Retinal pigment epithelial cell (primary cell): ENCODE measurements at regions not wholly inside any gene's neighbourhood (a gene's known extent, or its start where the extent isn't known, plus 50 kb on each side); places are given as distances from the start of the nearest gene placed in this dataset.
"Not testable (repeated sequence)": the region's sequence is repeated elsewhere in the genome, so short reads cannot be mapped to it uniquely, and the experiment has no call there.

Experiments
- DNase-seq: peaks from one replicate; pipeline ENCODE4 v3.0.0-alpha.2; 2010; ENCODE audit warnings: low read depth
- H3K4me3 ChIP-seq: 2 replicates; pipeline ENCODE4 v1.5.1; 2011; ENCODE audit warnings: mild to moderate bottlenecking, low read length, control low read depth, moderate library complexity
- CTCF ChIP-seq: conservative IDR thresholded peaks from 2 replicates; pipeline ENCODE4 v1.5.1; 2011; ENCODE audit warnings: low read depth, low read length, control low read depth, inconsistent platforms

GRCh38 chr7:159335181-159335926 is 190.7 kb upstream of the VIPR2 start:
- not testable (repeated sequence) for H3K4me3 ChIP-seq

DNA sequence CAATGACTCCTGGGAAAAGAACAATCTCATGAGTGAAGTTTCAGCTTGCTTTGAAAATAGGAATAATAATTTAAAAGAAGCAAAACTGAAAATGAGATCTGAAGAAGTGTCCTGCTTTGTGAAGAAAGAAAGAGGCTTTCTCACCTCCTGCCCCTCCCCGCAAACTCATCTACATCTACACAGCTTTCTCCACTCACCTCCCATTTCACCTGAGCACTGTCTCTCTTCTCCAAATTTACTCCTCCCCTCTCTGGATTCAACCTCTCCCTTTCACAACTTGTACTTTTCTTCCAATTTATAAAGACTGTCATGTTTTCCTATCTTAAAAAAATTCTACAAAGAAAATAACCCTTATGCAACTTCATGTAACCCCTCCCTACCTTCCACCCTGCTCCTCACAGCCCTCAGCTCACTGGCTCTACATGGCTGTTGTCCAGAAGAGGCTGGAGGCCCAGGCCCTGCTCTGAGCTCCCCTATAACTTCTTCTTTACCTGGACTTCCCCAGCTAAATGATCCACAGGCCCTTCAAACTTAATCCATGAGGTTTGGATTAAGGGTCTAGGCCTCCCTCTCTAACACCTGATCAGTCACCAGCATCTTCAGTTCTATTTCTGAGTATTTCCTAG is 188.3 kb upstream of the VIPR2 start:
- H3K4me3 ChIP-seq, DNase-seq: not testable (repeated sequence)

More at GRCh38 chr7:159335181-159335926, 190.7 kb upstream of the VIPR2 start:
- not testable (repeated sequence) for DNase-seq

GRCh38 chr7:159331462-159331861 is 186.8 kb upstream of the VIPR2 start:
- no peak for TF ChIP-seq CTCF
- no peak for DNase-seq
- no peak overlapping the region for H3K4me3 ChIP-seq

GRCh38 chr7:159329818-159330378 is 185.2 kb upstream of the VIPR2 start:
- no peak for DNase-seq
- no peak for TF ChIP-seq CTCF
- H3K4me3 ChIP-seq = no peak overlapping the region

GRCh38 chr7:159328096-159328495 is 183.4 kb upstream of the VIPR2 start:
- no peak for DNase-seq
- no peak overlapping the region for H3K4me3 ChIP-seq
- no peak for TF ChIP-seq CTCF

DNA sequence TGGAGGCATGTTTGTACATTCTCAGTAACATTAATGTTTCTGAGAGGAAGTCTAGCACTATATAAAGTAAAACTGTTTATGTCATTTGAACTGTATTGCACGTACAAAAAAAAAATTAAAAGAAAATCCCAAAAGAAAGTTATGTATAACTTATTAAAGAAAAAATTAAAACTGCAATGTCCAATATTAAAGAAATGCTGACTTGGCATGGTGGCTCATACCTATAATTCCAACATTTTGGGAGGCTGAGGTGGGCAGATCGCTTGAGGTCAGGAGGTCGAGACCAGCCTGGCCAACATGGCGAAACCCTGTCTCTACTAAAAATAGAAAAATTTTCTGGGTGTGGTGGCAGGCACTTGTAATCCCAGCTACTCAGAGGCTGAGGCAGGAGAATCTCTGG is 178.7 kb upstream of the VIPR2 start:
- DNase-seq = no peak
- no peak overlapping the region for H3K4me3 ChIP-seq
- TF ChIP-seq CTCF = no peak

DNA sequence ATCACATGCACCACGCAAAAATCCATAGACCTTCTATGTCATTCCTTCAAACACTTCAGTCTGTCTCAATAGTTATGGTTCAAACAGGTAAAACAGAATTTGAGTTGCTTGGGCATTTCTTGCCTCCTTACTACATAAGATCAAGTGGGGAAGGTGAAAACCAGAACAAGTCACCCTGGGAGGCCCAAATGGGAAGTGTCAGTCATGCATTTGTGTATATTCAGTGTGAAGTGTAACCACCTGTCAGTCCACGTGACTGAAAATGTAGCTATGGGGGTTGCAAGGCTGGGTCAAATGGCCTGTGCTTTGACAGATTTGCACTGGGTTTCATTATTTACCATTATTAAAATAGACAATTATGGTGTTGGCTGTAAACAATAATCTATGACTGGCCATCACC is 176.6 kb upstream of the VIPR2 start:
- no peak overlapping the region for H3K4me3 ChIP-seq

More for the DNA sequence above, 176.6 kb upstream of the VIPR2 start:
- no peak for DNase-seq
- no peak for TF ChIP-seq CTCF
